Natural killer cell (primary cell): ENCODE measurements at regions not wholly inside any gene's neighbourhood (a gene's known extent, or its start where the extent isn't known, plus 50 kb on each side); places are given as distances from the start of the nearest gene placed in this dataset.

Source experiments
- ATAC-seq, 3 donors: fragments of 150-1000 bp in 2 of 3; fragments of 200-7000 bp in 1 of 3; cut with Tn5 transposase; 1 replicate in 1 of 3; 2 replicates in 2 of 3; pipeline ENCODE4 v1.10.0; 2021; ENCODE audit warnings: mild to moderate bottlenecking in 2 of 3, moderate library complexity in 2 of 3
- DNase-seq, 2 donors: peaks; one replicate each; pipeline versions ENCODE4 v3.0.0 to v3.0.0-alpha.2; 2013 to 2021; ENCODE audit warnings: mixed read lengths in 1 of 2
- H3K27ac ChIP-seq: one replicate; pipeline ENCODE4 v1.5.1; 2013; ENCODE audit warnings: mild to moderate bottlenecking, low read length
- H3K27me3 ChIP-seq: one replicate; pipeline ENCODE4 v1.6.1; 2013; ENCODE audit warnings: low read length; ENCODE audit not compliant: control insufficient read depth, insufficient read depth
- H3K36me3 ChIP-seq: one replicate; pipeline ENCODE4 v1.6.1; 2013; ENCODE audit warnings: low read length; ENCODE audit not compliant: control insufficient read depth, insufficient read depth
- H3K4me1 ChIP-seq: one replicate; pipeline ENCODE4 v1.6.1; 2013; ENCODE audit warnings: low read length; ENCODE audit not compliant: control insufficient read depth, insufficient read depth
- H3K4me3 ChIP-seq: one replicate; pipeline ENCODE4 v1.5.1; 2013; ENCODE audit warnings: low read length
- H3K9me3 ChIP-seq: one replicate; pipeline ENCODE4 v1.6.1; 2013; ENCODE audit warnings: low read length; ENCODE audit not compliant: control insufficient read depth, insufficient read depth
- H3K27ac Mint-ChIP-seq, 2 donors: one replicate each; pipeline ENCODE4 v1.8.0; 2022; ENCODE audit warnings: mild to moderate bottlenecking in 2 of 2, mixed read lengths in 2 of 2, moderate library complexity in 1 of 2
- H3K27me3 Mint-ChIP-seq, 2 donors: one replicate each; pipeline ENCODE4 v1.8.0; 2022; ENCODE audit warnings: low read depth in 2 of 2, mixed read lengths in 2 of 2
- H3K36me3 Mint-ChIP-seq: one replicate; pipeline ENCODE4 v1.8.0; 2022; ENCODE audit warnings: mixed read lengths
- H3K4me1 Mint-ChIP-seq, 2 donors: one replicate each; pipeline ENCODE4 v1.8.0; 2022; ENCODE audit warnings: mixed read lengths in 2 of 2
- H3K4me3 Mint-ChIP-seq: one replicate; pipeline ENCODE4 v1.8.0; 2022; ENCODE audit warnings: mild to moderate bottlenecking, moderate library complexity, mixed read lengths
- H3K9me3 Mint-ChIP-seq, 2 donors: one replicate each; pipeline ENCODE4 v1.8.0; 2022; ENCODE audit warnings: mixed read lengths in 2 of 2
- CTCF ChIP-seq: fragments of 200-600 bp; IDR thresholded peaks from one replicate; pipeline ENCODE4 v1.8.0; 2022; ENCODE audit warnings: antibody characterized with exemption
- WGBS: methylation state at CpG from one replicate; pipeline ENCODE4 v1.1.7; 2013; ENCODE audit warnings: missing lambda C conversion rate; ENCODE audit not compliant: insufficient coverage; 5-methylcytosine and 5-hydroxymethylcytosine counted together
- intact Hi-C: fragments of 100-400 bp; cut with micrococcal nuclease; formaldehyde crosslinking; loops from one replicate; pipeline ENCODE4 v1.14.2; 2022

DNA sequence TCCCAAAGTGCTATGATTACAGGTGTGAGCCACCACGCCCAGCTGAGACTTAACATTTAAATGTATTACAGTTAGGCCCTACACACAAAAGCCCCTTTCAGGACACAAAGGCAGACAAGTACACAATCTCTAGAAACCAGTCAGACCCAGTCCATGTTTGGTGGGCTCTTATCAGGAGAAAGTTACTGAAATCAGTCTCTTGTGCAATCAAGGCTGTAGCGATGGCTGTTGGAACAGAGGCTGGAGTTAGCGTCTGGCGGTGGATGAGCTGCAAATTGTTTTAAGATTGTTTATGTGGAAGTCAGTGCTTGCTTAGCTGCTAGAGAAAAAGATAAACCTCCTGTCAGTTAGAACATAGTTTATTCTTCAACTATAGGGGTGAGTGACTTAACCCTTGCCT is 89.5 kb upstream of the SNRPN start:
- Mint-ChIP-seq H3K27ac (no peak overlapping the region), H3K9me3 (peaks cover 9 to 16% of the 10 kb centered on the region in 2 donors), H3K4me1 (no peaks in the 10 kb centered on the region), H3K27me3 (no peaks in the 10 kb centered on the region), H3K36me3 (no peaks in the 10 kb centered on the region), H3K4me3 (no peak overlapping the region)
- Histone ChIP-seq H3K9me3 (peaks cover 10% of the 10 kb centered on the region), H3K4me3 (no peak overlapping the region), H3K27ac (no peak overlapping the region), H3K27me3 (no peaks in the 10 kb centered on the region), H3K4me1 (no peaks in the 10 kb centered on the region), H3K36me3 (no peaks in the 10 kb centered on the region)
- ATAC-seq (no peak), DNase-seq (no peak)
- intact Hi-C loops: no loop called here
- TF ChIP-seq CTCF: no peak
- 88% methylated on average over 4 of the region's 4 CpGs for whole genome bisulfite sequencing

GRCh38 chr15:24877174-24877573 is 77.6 kb upstream of the SNRPN start:
- Histone ChIP-seq H3K27me3 (no peaks in the 10 kb centered on the region), H3K36me3 (no peaks in the 10 kb centered on the region), H3K9me3 (peaks cover 22% of the 10 kb centered on the region), H3K27ac (no peak overlapping the region), H3K4me1 (no peaks in the 10 kb centered on the region), H3K4me3 (no peak overlapping the region)
- Mint-ChIP-seq H3K36me3 (peaks cover 13% of the 10 kb centered on the region), H3K27me3 (no peaks in the 10 kb centered on the region), H3K4me1 (no peaks in the 10 kb centered on the region), H3K9me3 (peaks cover 5 to 21% of the 10 kb centered on the region in 2 donors), H3K27ac (no peak overlapping the region), H3K4me3 (no peak overlapping the region)
- no peak for ATAC-seq
- TF ChIP-seq CTCF: no peak
- WGBS: 87% methylated on average over 7 of the region's 7 CpGs
- no peak for DNase-seq
- intact Hi-C loops: no loop called here

- H3K4me1 Mint-ChIP-seq: no peaks in the 10 kb centered on the region
Measured at GRCh38 chr15:24878153-24878552, 76.6 kb upstream of the SNRPN start.

More at GRCh38 chr15:24878153-24878552, 76.6 kb upstream of the SNRPN start:
- ATAC-seq (peak in 1 of 3 donors; percentile 36), DNase-seq (no peak)
- Mint-ChIP-seq H3K27ac (peak overlapping the region in 1 of 2 donors; percentile 43), H3K36me3 (peaks cover 13% of the 10 kb centered on the region), H3K4me3 (peak overlapping the region; percentile 73), H3K27me3 (no peaks in the 10 kb centered on the region), H3K9me3 (peaks cover 5 to 17% of the 10 kb centered on the region in 2 donors)
- peaks cover 22% of the 10 kb centered on the region for H3K9me3 ChIP-seq
- H3K4me1 ChIP-seq: no peaks in the 10 kb centered on the region
- 35% methylated on average over 37 of the region's 37 CpGs for WGBS
- no peak overlapping the region for H3K27ac ChIP-seq
- TF ChIP-seq CTCF: no peak
- H3K4me3 ChIP-seq: peak overlapping the region; percentile 13
- no peaks in the 10 kb centered on the region for H3K27me3 ChIP-seq
- no peaks in the 10 kb centered on the region for H3K36me3 ChIP-seq
- intact Hi-C loops: no loop called here
